ENCODE measurements at regions not wholly inside any gene's neighbourhood (a gene's known extent, or its start where the extent isn't known, plus 50 kb on each side); places are given as distances from the start of the nearest gene placed in this dataset.

DNA sequence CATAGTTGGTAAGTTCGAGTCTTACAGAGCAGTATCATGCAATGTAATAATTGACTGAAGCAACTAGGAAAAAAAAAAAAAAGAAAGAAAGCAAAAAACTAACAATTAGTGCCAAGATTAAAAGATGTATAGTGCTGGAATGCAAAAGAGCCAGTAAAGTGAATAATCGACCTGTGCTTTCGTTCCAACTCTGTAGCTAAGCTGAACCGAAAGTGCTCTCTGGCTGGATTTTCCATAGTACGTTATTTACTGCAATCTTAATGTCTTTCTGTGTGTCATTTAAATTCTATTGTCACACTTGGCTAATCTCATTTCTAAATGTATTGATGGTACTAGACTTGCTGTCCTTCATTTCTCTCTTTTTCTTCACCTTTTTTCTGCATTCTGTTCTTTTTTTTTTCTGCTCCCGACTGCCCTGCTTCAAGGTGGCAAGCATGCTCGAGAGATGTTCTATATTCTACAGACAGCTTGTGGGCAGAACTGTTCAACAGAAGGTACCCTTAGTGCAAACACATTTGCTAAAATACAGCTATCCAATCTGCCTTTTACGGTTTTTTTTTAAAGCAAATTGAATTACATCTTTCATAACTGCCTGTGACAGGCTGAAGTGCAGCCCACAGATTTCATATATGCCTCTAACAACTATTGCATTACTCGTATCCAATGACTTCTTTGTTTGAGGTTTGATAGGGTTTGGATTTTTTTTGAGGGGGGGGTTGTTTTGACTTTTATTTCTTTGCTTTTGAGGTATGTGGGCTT, 204.2 kb upstream of the MTNR1B start:
- no peak for DNase-seq

DNA sequence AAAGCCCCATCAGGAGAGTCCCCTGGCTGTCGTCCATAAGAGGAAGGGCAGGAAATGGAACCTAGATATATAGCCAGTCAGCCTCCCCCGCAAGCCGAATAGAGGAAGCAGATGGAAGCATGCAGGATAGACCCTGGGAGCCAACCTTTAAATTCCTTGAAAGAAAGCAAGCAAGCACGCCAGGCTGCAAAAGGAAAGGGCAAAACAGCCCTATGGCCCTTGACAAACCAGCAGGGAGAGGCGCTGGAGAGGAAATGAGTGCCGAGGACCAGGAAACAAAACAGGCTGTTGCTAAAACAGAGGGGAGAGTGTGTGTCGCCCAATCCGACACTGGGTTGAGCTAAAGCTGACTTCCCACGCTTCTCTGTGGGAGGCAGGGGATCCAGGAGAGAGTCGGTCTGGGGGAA, 203.5 kb upstream of the MTNR1B start:
- DNase-seq, result peak; percentile 52

DNA sequence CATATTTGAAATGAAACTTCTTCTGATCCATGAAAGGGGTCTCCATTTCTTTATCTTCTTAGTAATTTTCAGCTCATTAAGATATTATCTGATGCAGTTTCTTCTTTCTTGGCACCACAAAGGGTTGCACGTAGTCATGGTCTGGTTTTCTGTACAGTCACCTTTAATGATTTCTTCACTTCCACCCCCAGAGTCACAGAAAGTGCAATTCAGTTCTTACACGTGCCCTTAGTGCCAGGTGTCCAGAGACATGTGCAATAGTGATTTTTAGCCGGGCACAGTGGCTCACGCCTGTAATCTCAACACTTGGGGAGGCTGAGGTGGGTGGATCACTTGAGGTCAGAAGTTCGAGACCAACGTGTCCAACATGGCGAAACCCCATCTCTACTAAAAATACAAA, 202.8 kb upstream of the MTNR1B start:
- DNase-seq, result no peak

DNA sequence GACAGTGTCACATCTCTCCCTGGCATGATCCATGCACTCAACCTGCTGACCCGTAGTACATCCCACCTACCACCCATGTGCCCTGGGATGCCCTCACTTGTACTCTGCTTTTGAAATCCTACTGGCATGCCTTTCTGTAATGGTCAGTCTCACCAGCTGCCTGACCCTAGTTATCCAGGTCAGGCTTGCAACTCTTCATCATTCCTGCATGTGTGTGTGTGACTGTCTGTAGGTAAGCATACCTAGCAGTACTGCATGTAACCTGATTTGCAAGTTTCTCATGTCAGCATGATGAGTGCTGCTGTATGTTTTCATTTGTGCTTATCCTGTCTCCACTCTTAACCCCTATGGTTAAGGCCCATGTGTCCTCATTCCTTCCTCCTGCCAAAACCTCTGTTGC, 202.0 kb upstream of the MTNR1B start:
- DNase-seq, result no peak

DNA sequence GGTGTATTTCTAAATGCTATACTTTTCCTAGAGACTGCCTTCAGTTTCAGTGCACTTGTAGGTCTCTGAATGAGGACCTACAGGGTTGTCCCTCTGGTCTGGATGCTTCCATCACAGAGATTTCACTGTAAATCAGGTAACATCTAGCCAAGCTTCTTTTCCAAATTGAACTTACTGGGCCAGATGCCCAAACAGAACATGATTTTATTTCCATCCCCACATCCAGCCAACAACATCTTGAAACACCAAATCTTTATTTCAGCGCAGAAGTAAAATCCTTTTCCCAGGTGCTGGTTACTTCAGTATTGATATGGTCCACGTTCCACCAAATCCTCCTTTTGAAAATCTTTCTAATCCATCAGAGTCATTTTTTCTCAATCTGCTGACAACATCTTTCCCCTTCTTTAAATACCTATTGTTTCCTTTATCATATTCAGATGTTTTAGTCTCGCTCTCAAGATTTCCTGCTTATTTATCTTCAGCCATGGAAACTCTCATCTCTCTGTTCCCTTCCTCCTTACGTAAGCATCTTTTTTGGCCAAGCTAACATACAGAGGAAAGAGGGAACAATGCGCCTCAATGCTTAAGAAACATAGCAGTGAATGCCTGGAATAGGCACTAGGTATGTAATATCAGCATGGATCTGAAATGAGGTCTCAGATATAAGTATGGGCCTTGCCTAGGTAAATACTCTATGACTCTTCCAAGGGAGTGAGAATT, 201.2 kb upstream of the MTNR1B start:
- DNase-seq, result no peak

DNA sequence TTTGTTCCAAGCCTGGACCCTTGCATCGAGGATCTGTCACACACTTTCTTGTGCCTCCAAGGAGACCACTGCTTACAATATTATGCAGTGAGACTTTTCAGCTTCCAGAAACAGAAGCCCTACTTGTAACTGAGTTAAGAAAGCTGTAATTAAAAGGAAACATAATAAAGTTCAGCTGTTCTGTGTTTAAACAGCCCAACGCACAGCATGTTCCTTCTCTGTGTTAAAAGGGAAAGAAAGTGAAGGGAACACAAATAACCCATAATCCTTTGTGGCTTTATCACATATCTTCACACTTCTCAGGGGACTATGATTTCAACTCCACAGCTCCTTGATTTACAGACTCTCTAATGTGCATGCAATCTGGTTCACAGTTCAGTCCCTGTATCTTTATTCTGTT, 200.3 kb upstream of the MTNR1B start:
- DNase-seq, result no peak

DNA sequence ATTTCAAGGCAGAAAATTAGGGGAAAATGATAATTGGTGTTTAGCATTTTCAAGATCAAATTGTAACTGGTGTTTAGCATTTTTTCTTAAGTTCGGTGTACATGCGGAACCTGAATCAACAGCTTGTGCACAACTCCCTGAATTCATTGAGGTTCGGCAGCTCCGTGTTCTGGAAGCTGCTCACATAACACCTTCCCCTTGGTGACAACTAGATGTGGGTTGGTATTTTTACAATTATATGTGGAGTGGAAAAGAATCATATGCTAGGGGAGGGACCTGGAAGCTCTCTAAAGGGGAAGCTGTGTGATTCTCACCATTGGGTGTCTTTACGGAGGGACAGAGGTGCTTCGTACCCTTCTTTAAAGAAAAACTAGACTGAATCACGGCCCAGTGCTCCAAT, 199.0 kb upstream of the MTNR1B start:
- no peak for DNase-seq

DNA sequence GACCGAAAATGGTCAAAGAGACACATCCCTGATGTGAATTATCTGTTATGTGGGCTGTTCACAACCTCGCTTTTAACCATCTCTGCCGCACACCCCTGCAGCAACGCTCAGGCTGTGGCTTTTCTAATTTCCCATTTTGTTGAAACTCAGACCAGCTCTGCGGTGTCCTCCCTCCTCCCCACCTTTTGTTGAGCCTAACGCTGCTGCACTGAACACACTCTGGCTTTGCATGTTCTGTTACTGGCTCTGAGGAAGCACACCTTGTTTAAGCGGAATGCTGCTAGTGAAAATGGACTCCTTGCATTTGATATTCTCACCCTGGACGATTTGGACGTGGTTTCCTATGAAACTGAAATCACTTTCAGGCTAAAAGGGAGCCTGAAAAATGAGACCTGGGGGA, 198.5 kb upstream of the MTNR1B start:
- DNase-seq, result no peak

DNA sequence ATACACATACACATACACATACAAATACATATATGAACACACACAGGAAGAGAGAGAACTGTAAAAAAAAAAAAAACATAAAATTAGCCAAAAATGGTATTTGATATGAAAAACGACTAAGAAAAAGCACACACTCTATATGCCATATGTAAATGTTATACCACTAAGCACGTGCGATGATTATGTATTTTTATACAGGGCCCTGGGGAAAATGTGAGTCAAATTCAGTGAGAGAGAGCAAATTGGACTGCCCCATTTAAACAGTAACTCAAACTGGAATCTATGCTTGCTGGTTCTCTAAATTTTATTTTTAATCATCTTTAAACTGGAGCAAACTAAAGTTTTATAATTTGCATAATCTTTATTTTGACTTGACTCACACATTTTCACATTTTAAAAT, 197.8 kb upstream of the MTNR1B start:
- no peak for DNase-seq

DNA sequence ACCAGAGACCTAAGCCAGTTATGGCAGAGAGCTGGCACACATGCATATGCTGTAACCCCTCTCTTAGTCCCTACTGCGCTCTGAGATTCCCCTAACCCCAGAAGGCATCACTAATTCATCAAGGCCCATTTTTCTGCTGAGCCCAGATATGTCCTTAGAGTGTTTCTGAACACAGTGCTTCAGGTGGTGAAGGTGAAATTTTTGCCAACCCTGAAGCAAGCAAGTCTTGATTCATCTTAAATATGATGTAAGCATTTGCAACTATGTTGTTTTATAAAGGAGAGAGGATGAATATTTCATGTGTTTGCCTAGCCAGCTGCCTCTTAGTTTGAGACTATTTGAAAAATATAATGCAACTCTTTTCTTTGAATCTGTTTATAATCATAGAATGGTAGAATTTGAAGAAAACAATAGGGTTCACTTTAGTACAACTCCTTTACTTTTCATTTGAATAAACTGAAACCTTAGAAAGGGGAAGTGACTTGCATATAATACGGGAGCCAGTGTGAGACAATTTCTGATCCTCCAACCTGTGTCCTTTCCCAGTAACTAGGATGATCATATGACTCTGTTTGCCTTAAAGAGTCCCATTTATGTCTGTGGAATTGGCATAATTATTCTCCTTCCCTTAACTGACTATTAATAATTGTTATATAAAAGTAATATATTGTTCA, 194.3 kb upstream of the MTNR1B start:
- no peak for DNase-seq

DNA sequence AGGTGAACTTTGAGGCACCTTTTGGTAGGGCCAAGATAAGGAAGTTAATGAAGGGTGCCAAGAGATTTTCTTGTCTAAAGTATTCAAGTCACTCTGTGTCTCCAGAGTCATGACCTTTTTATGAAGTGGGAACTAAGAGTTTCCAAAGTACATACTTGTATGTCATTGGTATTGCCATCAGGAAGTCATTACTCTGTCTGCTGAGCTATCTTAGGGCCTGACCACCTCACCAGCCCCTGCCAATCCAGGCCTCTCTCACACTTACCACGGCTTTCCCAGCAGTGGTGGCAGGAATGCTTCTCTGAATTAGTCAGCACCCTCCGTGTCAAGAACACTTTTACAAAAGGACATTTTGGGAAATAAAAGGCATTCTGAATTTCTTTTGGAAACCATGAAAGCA, 192.8 kb upstream of the MTNR1B start:
- no peak for DNase-seq

DNA sequence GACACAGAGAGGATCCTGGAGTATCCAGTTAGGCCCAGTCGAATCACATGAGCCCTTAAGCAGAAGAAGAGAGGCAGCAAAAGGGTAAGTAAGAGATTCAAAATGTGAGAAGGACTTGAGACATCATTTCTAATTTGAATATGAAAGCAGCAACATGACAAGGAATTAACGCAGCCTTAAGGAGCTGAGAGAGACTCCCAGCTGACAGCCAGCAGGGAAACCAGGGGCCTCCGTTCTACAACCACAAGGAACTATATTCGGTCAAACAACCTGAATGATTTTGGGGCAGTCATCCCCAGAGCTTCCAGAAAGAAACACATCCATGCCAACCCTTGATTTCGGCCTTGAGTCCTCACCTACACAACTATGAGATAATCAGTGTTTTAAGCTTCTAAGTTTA, 189.7 kb upstream of the MTNR1B start:
- no peak for DNase-seq

DNA sequence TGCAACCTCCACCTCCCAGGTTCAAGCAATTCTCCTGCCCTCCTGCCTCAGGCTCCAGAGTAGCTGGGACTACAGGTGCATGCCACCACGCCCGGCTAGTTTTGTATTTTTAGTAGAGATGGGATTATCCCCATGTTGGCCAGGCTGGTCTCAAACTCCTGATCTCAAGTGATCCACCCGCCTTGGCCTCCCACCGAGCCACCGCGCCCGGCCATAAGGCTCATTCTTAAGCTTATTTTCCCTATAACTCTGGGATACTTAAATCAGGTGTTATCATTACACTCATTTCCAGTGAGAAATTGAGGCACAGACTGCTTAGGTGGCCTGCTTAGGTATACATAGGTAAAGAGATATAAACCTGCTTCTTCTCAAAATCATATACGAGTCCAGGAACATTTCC, 188.3 kb upstream of the MTNR1B start:
- no peak for DNase-seq

DNA sequence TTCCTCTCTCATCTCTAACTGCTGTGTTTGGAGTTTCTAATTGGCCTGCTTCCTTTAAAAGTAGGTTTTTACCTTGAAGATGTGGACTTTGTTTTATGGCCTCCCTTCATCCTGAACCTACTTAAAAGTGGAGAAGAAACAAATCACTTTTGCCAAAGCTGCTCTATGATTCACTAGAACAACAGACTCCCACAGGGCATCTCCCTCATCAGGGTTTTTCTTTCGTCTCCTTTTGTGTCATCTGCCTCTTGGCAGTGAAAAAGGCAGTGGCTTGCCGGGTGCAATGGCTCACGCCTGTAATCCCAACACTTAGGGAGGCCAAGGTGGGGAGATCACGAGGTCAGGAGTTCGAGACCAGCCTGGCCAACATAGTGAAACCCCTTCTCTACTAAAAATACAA, 186.6 kb upstream of the MTNR1B start:
- no peak for DNase-seq

DNA sequence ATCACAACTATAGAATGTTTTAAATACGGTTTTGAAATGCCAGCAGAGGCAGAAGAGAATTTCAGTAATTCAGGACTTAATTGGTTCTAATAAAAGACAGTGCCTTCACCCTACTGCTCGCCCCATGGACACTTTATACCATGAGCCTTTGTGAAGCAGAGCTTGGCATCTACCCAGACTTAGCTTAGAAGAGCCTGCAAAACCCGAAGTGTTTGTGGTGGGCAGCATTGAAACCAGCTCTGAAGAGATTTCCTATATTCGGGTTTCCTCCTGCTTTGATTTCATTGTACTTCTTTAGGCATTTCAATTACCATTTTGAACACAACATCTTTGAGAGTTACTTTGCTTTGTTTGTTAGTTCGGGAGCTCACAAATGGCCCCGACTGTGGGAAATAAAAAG, 185.1 kb upstream of the MTNR1B start:
- no peak for DNase-seq

DNA sequence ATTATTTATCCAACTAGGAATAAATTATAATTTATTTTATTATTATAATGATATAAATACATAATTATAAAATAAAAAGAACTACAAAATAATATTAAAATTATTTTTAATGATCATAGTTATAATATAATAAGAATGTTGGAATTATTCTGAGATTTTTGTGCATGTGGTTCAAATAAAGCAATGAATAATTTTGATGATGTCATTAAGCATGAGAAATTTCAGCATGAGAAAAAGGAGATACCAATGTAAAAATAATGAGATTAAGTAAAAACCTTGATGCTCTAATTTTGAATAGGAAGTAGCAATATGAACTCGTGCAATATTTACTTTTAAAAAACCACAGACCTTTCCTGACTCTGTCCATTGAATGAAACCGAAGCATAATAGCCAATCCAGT, 181.8 kb upstream of the MTNR1B start:
- no peak for DNase-seq

DNA sequence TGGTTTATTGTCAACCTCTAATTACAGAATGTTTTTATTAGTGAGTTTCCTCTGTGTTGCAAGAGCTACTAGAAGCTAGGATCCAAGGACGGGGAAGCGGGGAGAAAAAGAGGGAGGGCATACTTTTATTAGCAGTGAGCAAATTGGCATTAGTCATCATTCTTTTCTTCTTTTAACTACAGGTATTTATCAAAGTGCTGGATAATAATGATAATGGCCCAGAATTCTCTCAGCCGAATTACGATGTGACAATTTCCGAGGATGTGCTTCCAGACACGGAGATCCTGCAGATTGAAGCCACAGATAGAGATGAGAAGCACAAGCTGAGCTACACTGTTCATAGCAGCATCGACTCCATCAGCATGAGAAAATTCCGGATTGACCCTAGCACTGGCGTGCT, 179.7 kb upstream of the MTNR1B start:
- DNase-seq, result no peak

DNA sequence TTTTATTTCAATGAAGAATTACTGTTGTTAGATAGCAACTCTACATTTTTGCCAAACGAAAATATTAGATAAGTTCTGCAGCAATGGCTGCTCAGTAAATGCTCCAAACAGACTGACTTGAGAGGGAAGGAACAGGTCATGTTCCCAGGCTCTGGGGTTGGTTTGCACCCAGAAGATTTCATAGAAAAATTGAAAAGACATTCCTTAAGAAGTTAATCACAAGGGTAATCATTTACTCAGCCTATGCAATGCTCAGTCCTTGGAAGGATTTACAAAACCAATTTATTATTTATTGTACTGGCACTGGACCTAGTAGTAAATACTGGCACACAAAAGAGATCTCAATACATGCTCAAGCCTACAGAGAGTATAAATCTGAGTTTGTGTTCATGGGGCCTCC, 179.1 kb upstream of the MTNR1B start:
- DNase-seq, result no peak

DNA sequence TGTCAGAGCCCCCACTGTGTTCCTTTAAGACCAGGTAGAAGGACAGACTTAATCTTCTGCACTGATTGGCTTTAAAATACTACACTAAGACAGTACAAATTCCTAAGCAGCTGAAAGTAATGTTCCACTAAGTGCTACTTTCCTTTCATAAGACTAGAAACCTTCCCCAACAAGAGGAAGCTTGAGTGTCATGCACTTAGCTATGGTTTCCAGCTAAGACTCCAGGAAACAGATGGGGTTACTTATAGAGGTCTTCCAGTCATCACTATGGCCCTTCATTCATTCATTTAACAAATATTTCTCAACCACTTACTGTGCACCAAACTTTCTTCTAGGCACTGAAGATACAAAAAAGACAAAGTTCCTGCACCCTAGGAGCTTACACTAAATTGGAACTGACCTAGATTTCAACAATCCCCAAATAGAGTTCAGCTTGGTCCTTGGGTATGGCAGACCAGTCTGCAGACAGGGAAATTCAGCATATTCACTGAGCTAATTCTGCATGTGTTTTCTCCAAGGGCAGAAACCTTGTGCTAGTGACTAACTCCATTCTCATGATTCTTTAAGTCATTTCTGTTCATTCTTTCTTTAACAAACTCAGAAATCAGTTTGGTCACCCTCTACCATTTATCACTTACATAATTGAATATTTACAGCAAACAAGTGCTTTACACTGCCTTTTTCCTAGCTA, 178.4 kb upstream of the MTNR1B start:
- DNase-seq, result no peak

DNA sequence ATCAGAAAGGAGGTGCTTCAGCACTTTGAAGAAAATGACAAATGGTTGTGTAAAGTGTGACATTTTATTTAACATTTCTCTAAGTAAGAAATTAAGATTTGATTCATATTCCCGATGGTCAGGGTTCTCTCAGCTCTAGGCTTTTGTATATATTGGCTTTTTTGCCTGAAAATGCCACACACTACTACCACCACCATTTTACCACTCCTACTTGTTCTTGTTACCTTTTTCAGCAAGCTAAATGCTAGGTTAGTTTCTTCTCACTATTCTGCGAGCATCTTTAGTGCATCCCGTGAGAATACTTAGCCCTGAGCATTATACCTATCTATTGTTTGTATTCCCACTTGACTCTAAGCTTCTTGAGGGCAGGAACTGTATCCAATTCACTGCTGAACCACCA, 177.6 kb upstream of the MTNR1B start:
- DNase-seq, result no peak

DNA sequence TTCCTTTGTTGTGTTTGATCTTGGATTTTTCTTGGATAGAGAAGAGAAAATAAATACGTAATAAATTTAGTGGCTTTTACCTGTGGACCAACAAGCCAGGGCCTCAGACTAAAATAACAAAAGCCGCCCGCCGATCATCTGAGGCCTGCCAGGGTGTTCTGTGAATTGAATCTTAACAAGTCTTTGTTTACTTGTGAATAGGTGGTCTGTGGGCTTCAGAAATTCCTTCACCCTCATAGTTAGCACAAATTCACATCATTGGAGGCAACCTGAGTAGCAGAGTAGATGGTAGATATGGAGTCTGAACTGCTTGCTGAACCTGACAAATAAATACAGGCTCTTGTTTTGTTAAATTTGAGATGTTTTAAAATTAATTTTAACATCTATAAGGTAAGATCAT, 176.3 kb upstream of the MTNR1B start:
- DNase-seq, result no peak

DNA sequence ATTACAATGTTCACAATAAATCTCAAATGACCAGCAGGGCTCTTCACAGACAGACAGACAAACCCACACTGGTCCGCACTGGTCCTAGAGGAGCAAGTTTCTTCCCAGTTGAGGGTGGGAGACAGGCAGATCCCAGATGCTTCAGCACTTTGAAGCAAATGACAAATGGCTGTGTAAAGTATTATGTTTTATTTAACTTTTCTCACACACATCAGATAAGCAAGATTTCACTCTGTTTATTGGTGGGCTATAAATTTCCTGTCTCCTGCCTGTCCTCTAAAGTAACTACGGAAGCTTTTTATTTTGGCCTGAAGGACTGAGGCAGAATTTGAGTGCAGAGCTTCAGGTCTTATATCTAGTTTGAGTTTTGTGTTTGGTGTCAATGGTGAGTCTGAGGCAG, 174.7 kb upstream of the MTNR1B start:
- DNase-seq, result no peak

DNA sequence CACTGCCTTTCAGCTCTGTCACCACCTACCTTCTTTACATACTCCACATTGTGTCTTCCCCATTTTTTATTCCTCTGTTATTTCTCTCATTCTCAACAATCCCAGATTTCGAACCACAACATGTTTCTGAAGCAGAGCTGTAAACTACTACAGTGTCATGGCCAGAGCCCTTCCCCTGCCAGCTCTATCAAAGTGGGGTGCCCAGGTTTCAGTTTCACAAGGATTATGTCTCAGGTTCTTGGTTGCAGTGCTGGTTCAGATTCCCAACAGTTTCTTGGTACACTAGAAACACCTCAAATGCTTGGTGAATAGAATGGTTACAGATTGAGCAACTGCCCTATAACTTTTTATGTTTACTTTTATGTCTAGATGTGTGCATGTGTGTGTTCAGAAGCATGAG, 172.7 kb upstream of the MTNR1B start:
- DNase-seq, result no peak

Measured in occipital lobe (tissue), 1 donor.